IMR-90 (cell line): ENCODE measurements at regions not wholly inside any gene's neighbourhood (a gene's known extent, or its start where the extent isn't known, plus 50 kb on each side); places are given as distances from the start of the nearest gene placed in this dataset.

Source experiments
- ATAC-seq: fragments of 200-7000 bp; cut with Tn5 transposase; 2 replicates; pipeline ENCODE4 v1.9.1; 2020; ENCODE audit warnings: low read depth, mild to moderate bottlenecking, moderate library complexity
- BruUV-seq: library from RNA; stranded (reverse); fragments of 400-500 nt; replicated peaks from 2 replicates; lab custom pipeline; 2021; lab: Mats Ljungman, UMichigan
- CTCF ChIA-PET: fragments of 300-600 bp; formaldehyde crosslinking; extraction: SDS; loops from one replicate; lab custom pipeline; 2021; ENCODE audit warnings: antibody characterized with exemption; lab: Yijun Ruan, JAX
- POLR2A ChIA-PET: fragments of 300-600 bp; sonication (Branson Sonifier 250); formaldehyde crosslinking; loops from one replicate; lab custom pipeline; 2022; ENCODE audit warnings: antibody characterized with exemption; ENCODE audit not compliant: unreplicated experiment; lab: Charles Lee
- DNase-seq: peaks from one replicate; pipeline ENCODE4 v3.0.0; 2013
- H2AFZ ChIP-seq: replicated peaks from 2 replicates; pipeline ENCODE3; 2013; ENCODE audit warnings: low read length, mild to moderate bottlenecking; ENCODE audit not compliant: poor library complexity
- H2AK5ac ChIP-seq: 2 replicates; pipeline ENCODE4 v1.6.1; 2013; ENCODE audit warnings: low read depth, low read length, inconsistent platforms
- H2AK9ac ChIP-seq: replicated peaks from 2 replicates; pipeline ENCODE3; 2013; ENCODE audit warnings: mild to moderate bottlenecking, low read depth, low read length, moderate library complexity; ENCODE audit not compliant: poor library complexity
- H2BK120ac ChIP-seq: 2 replicates; pipeline ENCODE4 v1.6.1; 2013; ENCODE audit warnings: low read depth, low read length, inconsistent platforms
- H2BK15ac ChIP-seq: 3 replicates; pipeline ENCODE4 v1.6.1; 2013; ENCODE audit warnings: low read depth, low read length, inconsistent platforms
- H2BK20ac ChIP-seq: 2 replicates; pipeline ENCODE4 v1.6.1; 2013; ENCODE audit warnings: low read depth, mild to moderate bottlenecking, inconsistent platforms, low read length, moderate library complexity
- H2BK5ac ChIP-seq: 2 replicates; pipeline ENCODE4 v1.6.1; 2013; ENCODE audit warnings: mild to moderate bottlenecking, low read depth, low read length, inconsistent platforms; ENCODE audit not compliant: poor library complexity, severe bottlenecking
- H3K14ac ChIP-seq: replicated peaks from 2 replicates; pipeline ENCODE4 v1.6.1; 2013; ENCODE audit warnings: low read depth, low read length, inconsistent platforms
- H3K18ac ChIP-seq: 2 replicates; pipeline ENCODE4 v1.6.1; 2013; ENCODE audit warnings: low read depth, low read length, control low read depth
- H3K23ac ChIP-seq: 2 replicates; pipeline ENCODE4 v1.6.1; 2013; ENCODE audit warnings: low read depth, low read length, inconsistent platforms
- H3K27ac ChIP-seq: 2 replicates; pipeline ENCODE4 v1.5.1; 2013; ENCODE audit warnings: mild to moderate bottlenecking, control low read depth, low read length; ENCODE audit not compliant: insufficient read depth
- H3K27me3 ChIP-seq: 2 replicates; pipeline ENCODE4 v1.6.1; 2013; ENCODE audit warnings: low read length; ENCODE audit not compliant: control insufficient read depth, insufficient read depth
- H3K36me3 ChIP-seq: 2 replicates; pipeline ENCODE4 v1.6.1; 2013; ENCODE audit warnings: low read length, mixed read lengths; ENCODE audit not compliant: control insufficient read depth, insufficient read depth
- H3K4ac ChIP-seq: 2 replicates; pipeline ENCODE4 v1.6.1; 2013; ENCODE audit warnings: low read depth, low read length, inconsistent platforms
- H3K4me1 ChIP-seq: 2 replicates; pipeline ENCODE4 v1.6.1; 2013; ENCODE audit warnings: low read length, mixed read lengths; ENCODE audit not compliant: control insufficient read depth, insufficient read depth
- H3K4me2 ChIP-seq: 2 replicates; pipeline ENCODE4 v1.6.1; 2013; ENCODE audit warnings: low read depth, mild to moderate bottlenecking, control low read depth, low read length, moderate library complexity
- H3K4me3 ChIP-seq: 2 replicates; pipeline ENCODE4 v1.5.1; 2013; ENCODE audit warnings: low read depth, mild to moderate bottlenecking, control low read depth, low read length, moderate library complexity; ENCODE audit not compliant: insufficient read depth
- H3K56ac ChIP-seq: 2 replicates; pipeline ENCODE4 v1.6.1; 2013; ENCODE audit warnings: low read length, inconsistent platforms; ENCODE audit not compliant: insufficient read depth; ENCODE audit errors: extremely low read depth
- H3K79me1 ChIP-seq, 2 experiments: 2 replicates each; pipeline ENCODE4 v1.6.1; 2013; ENCODE audit warnings: low read length in 2 of 2, inconsistent platforms in 1 of 2, low read depth in 1 of 2
- H3K9ac ChIP-seq: 2 replicates; pipeline ENCODE4 v1.6.1; 2013; ENCODE audit warnings: low read depth, low read length, control low read depth
- H3K9me1 ChIP-seq: 2 replicates; pipeline ENCODE4 v1.6.1; 2013; ENCODE audit warnings: low read length, inconsistent platforms; ENCODE audit not compliant: insufficient read depth
- H3K9me3 ChIP-seq: 2 replicates; pipeline ENCODE4 v1.6.1; 2013; ENCODE audit warnings: low read length; ENCODE audit not compliant: control insufficient read depth, insufficient read depth
- H4K20me1 ChIP-seq: 2 replicates; pipeline ENCODE4 v1.6.1; 2013; ENCODE audit warnings: low read length, inconsistent platforms; ENCODE audit not compliant: insufficient read depth
- H4K5ac ChIP-seq: 2 replicates; pipeline ENCODE4 v1.6.1; 2013; ENCODE audit warnings: mild to moderate bottlenecking, low read depth, low read length, control low read depth
- H4K8ac ChIP-seq, 2 experiments: 2 replicates each; pipeline ENCODE4 v1.6.1; 2013; ENCODE audit warnings: low read depth in 2 of 2, low read length in 2 of 2, control low read depth in 1 of 2, inconsistent platforms in 1 of 2
- H4K91ac ChIP-seq: 2 replicates; pipeline ENCODE4 v1.6.1; 2013; ENCODE audit warnings: low read depth, low read length, inconsistent platforms; ENCODE audit not compliant: insufficient read depth
- BHLHE40 ChIP-seq: fragments of 150-350 bp; IDR thresholded peaks from 2 replicates; pipeline ENCODE4 v1.6.1; 2016; ENCODE audit warnings: mild to moderate bottlenecking, low read depth, low read length
- CEBPB ChIP-seq: IDR thresholded peaks from 2 replicates; pipeline ENCODE4 v1.6.1; 2012; ENCODE audit warnings: low read depth, low read length, improper control_type of control experiment
- MAFK ChIP-seq: IDR thresholded peaks from 2 replicates; pipeline ENCODE4 v1.6.1; 2012; ENCODE audit warnings: low read depth, low read length, improper control_type of control experiment
- MXI1 ChIP-seq: IDR thresholded peaks from 2 replicates; pipeline ENCODE4 v1.6.1; 2012; ENCODE audit warnings: low read depth, mild to moderate bottlenecking, low read length, moderate library complexity, borderline replicate concordance
- NFE2L2 ChIP-seq: fragments of 150-350 bp; IDR thresholded peaks from 2 replicates; pipeline ENCODE4 v1.6.1; 2016; ENCODE audit warnings: low read depth, mild to moderate bottlenecking, low read length
- RAD21 ChIP-seq: IDR thresholded peaks from 2 replicates; pipeline ENCODE4 v1.6.1; 2012; ENCODE audit warnings: low read length, improper control_type of control experiment
- RCOR1 ChIP-seq: IDR thresholded peaks from 2 replicates; pipeline ENCODE4 v1.6.1; 2012; ENCODE audit warnings: mild to moderate bottlenecking, low read length, improper control_type of control experiment; ENCODE audit not compliant: insufficient replicate concordance
- WGBS, 2 experiments: methylation state at CpG; one replicate each; pipeline versions ENCODE4 v1.1.5 to v1.1.7; 2013; ENCODE audit warnings: missing lambda C conversion rate in 2 of 2; ENCODE audit not compliant: insufficient read length in 1 of 2; ENCODE audit errors: extremely low coverage in 2 of 2; 5-methylcytosine and 5-hydroxymethylcytosine counted together
- dilution Hi-C: fragments of 300-500 bp; cut with HindIII; formaldehyde crosslinking; loops from one replicate; pipeline ENCODE4 v1.14.3; 2018; ENCODE audit warnings: low sequenced_read_pairs; ENCODE audit not compliant: unreplicated experiment
- in situ Hi-C: fragments of 300-500 bp; cut with MboI; formaldehyde crosslinking; loops from 3 replicates; pipeline ENCODE4 v1.14.3; 2019; ENCODE audit warnings: low sequenced_read_pairs, inconsistent platforms, mixed read lengths
- intact Hi-C: fragments of 100-400 bp; cut with micrococcal nuclease; formaldehyde crosslinking; loops from 2 replicates; pipeline ENCODE4 v1.10.0; 2022

- Histone ChIP-seq H3K14ac (no peak overlapping the region), H2BK15ac (no peak overlapping the region), H3K9me3 (peaks cover 17% of the 10 kb centered on the region), H4K91ac (no peak overlapping the region), H3K56ac (no peak overlapping the region), H2AFZ (no peak overlapping the region), H3K4me3 (no peak overlapping the region), H4K20me1 (no peaks in the 10 kb centered on the region), H3K9ac (no peak overlapping the region), H3K9me1 (no peaks in the 10 kb centered on the region), H3K4me1 (no peaks in the 10 kb centered on the region), H3K4me2 (no peak overlapping the region), H3K18ac (no peak overlapping the region), H3K23ac (no peak overlapping the region), H3K27ac (no peak overlapping the region), H2AK5ac (no peak overlapping the region), H4K5ac (no peak overlapping the region), H2BK120ac (no peak overlapping the region), H4K8ac (no peak overlapping the region), H2BK5ac (no peak overlapping the region), H3K36me3 (no peaks in the 10 kb centered on the region), H2BK20ac (no peak overlapping the region), H3K27me3 (no peaks in the 10 kb centered on the region), H3K4ac (no peak overlapping the region), H3K79me1 (no peaks in the 10 kb centered on the region), H2AK9ac (no peak overlapping the region)
- intact Hi-C loops, result no loop called here
- CTCF ChIA-PET, result no interaction called here
- DNase-seq, result no peak
- POLR2A ChIA-PET, result no interaction called here
- BruUV-seq, result no TSS peak
- dilution Hi-C loops, result no loop called here
- WGBS, 2 experiments, result no CpG with 5 or more reads among the region's 5 CpGs
- TF ChIP-seq NFE2L2 (no peak), RCOR1 (no peak), BHLHE40 (no peak), MAFK (no peak), CEBPB (no peak), MXI1 (no peak), RAD21 (no peak)
- ATAC-seq, result no peak
- in situ Hi-C loops, result no loop called here
Observed at GRCh38 chr5:130277002-130277401, 372.7 kb downstream of the CHSY3 start.
